NT2/D1 (cell line): ENCODE measurements at regions not wholly inside any gene's neighbourhood (a gene's known extent, or its start where the extent isn't known, plus 50 kb on each side); places are given as distances from the start of the nearest gene placed in this dataset.

ENCODE experiments used
- SUZ12 ChIP-seq: IDR thresholded peaks from 2 replicates; pipeline ENCODE4 v1.6.1; 2011; ENCODE audit not compliant: insufficient read length, insufficient read depth; ENCODE audit errors: extremely low read depth
- YY1 ChIP-seq: IDR thresholded peaks from 2 replicates; pipeline ENCODE4 v1.6.1; 2011; ENCODE audit not compliant: insufficient read length, insufficient read depth
- ZNF274 ChIP-seq: IDR thresholded peaks from 2 replicates; pipeline ENCODE4 v1.6.1; 2011; ENCODE audit warnings: mild to moderate bottlenecking, low read depth, low read length

GRCh38 chr2:62393293-62393692, 112.7 kb downstream of the TMEM17 start:
- TF ChIP-seq YY1 (no peak), ZNF274 (no peak), SUZ12 (no peak)
